ENCODE measurements at regions not wholly inside any gene's neighbourhood (a gene's known extent, or its start where the extent isn't known, plus 50 kb on each side); places are given as distances from the start of the nearest gene placed in this dataset.

GRCh38 chr5:5995819-5996218 lies 382.5 kb downstream of the MED10 start:
- DNase-seq, result no peak

DNA sequence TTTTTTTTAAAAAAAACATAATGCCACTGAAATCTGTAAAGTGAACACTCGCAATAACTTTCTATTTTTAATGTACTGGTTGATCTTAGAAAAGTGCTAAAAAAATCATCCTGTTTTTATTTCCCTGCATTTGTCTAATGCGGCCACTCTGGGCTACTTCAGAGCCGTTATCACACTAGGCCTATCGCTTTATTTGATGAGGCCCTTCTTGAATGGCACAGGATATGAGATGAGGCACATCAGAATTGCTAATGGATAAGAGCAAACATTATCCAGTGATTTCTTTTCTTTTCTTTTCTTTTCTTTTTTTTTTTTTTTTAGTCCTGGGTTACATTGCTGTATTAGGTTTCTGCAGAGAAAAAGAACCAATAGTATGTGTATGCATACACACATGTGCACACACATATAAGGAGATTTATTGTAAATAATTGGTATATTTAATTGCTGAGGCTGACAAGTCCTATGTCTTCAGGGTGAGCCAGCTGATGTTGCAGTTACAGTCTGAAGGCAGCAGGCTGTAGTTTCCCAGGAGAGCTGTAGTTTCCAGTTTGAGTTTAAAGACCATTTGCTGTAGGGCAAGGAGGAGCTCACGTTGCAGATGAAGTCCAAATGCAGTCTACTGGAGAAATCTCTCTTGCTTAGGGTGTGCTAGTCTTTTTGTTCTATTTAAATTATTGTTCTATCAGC lies 391.7 kb downstream of the MED10 start:
- DNase-seq, result no peak

- no peak for DNase-seq
These were observed 393.0 kb downstream of the MED10 start for GRCh38 chr5:5985332-5985731.

GRCh38 chr5:5983261-5983980 lies 394.9 kb downstream of the MED10 start:
- no peak for DNase-seq

DNA sequence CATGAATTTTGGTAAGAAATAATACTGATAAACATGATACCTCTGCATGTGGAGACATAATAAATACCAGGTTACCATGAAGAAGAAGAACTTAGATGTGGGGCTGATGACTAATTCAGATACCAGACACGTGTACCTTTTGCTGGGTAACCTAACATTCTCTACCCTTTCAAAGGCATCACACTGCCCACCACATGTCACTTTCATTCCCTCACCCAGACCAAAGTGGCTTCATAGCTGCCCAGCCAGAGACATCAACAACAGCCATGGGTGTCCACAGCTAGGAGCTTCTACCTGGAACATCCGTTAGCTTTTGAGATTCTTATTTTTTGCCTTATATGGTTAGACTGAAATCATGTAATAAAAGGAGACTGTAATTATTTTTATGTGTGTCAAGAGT lies 396.8 kb downstream of the MED10 start:
- no peak for DNase-seq

DNA sequence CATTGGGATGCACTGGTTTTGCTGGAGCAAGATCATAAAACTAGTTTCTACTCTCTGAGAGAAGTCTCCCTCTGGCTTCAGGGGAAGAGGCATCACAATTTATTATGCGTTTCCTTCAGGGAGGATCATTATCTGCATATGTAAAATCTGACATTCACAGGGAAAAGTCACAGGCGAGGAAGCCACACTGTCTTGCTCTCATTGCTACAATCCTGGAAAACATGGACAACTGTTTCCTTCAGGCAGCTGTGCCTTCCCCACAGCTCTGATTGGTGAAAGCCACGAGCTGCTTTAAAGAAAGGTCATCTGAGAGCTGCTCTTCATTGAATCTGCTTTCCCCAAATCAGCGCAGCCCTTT lies 397.8 kb downstream of the MED10 start:
- no peak for DNase-seq

GRCh38 chr5:5979761-5980537 lies 398.4 kb downstream of the MED10 start:
- no peak for DNase-seq

DNA sequence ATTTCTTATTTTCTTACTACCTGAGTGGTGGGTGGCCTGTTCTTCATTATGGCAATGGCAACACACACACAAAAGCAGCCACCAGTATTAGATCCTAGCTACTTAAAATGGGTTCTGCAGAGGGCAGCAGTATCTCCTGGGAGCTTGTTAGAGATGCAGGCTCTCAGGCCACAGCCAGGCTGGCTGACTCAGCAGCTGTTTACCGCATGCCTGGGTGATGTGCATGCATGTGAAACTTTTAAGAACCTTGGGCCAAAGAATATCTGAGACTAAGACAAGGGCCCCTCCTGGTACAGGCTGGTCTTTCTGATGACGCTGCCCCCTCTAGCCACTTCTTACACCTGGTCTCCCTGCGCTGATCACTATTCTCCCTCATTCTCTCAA lies 399.0 kb downstream of the MED10 start:
- DNase-seq, result no peak

DNA sequence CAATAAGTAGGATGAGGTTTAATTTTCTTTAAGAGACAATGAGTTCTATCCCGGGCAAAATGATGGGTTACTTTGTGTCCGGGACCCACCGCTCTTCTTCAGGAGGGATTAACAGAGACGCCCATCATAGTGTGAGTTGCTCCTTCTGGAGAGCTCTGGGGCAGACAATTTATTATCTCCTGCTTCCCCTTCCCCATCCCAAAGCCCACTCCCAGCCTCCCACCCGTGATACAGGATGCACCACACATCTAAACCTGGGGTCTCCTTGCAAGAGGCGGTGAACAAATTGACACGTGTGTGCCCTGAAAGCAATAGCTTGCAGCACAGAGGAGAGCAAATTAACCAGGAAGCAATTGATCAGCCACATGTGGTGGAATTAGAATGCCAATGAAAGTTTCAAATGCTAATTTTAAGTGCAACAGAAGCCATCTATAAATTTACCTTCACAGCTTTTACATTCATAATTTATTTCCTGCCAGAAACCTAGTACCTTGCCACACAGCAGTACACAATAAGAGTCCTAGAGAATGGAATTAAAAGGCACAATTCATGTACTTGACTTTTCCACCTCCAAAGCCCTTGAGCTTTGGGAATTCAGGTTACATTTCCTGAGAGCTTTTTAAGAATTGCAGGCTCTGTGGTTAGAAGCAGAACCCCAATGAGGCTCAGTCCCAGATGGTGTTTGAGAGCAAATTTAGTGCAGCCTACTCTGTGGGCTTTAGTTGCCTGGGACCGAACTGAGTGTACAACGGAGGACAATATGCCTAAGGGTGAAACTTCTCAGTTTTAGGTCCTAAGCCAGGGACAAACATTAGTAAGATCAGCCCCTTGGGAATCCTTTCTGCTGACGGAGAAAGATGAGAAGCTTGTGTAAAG lies 399.6 kb downstream of the MED10 start:
- DNase-seq, result no peak

- DNase-seq, result no peak
These were observed 407.1 kb downstream of the MED10 start for GRCh38 chr5:5971203-5971602.

GRCh38 chr5:5969942-5970483 lies 408.3 kb downstream of the MED10 start:
- DNase-seq, result no peak

- DNase-seq, result no peak
These were observed 409.4 kb downstream of the MED10 start for GRCh38 chr5:5968981-5969380.

DNA sequence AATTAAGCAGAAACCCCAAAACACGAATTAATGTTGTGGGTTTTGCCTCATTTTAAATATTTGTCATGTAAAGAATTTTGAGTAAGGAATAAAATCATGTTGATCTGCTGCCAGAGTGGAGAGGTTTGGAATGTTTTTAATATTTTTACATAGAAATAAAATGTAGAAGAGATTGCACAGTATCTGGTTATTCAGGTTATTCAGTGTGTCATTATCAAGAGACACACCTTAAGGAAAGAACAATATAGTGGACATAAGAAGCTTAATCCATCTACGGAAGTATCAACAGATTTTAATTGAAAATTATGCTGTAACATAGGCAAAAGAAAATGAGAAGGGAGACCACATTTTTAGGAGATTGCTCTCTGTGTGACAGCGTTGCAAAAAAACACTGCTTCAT lies 410.4 kb downstream of the MED10 start:
- DNase-seq, result no peak

- no peak for DNase-seq
These were observed 411.0 kb downstream of the MED10 start for GRCh38 chr5:5967373-5967772.

- no peak for DNase-seq
These were observed 413.2 kb downstream of the MED10 start for GRCh38 chr5:5965132-5965531.

DNA sequence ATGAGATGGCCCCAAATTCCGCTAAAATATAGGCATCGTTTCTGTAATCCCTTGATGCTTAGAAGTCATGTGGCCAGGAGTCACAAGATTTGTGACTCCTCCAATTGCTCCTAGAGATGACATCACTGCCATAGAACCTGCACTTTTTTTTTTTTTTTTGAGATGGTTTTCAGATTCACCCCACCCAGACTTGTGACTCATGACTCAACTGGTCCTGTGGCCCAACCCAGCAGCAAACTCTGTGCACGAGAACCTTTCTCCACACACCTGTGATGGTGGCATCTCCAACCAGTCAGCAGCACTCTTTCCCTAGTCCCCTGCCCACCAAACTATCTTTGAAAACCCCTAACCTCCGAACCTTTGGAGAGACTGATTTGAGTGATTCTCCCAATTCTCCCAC lies 414.0 kb downstream of the MED10 start:
- no peak for DNase-seq

GRCh38 chr5:5957737-5958136 lies 420.6 kb downstream of the MED10 start:
- no peak for DNase-seq

DNA sequence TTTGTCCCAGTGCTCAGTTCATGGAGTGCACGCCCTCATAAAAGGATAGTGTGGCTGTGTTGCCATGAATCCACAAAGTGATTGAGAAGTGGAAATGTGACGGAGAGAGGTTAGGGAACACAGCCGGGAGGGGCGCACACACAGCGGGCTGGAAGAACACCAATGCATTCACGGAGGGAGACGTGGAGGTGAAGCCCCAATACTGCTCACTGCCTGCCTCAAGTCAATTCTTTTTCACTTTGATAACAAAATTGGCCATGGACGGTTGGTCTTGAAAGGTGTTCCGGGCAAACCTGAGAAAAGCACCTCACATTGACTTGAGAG lies 424.1 kb downstream of the MED10 start:
- no peak for DNase-seq

- DNase-seq, result no peak
These were observed 424.6 kb downstream of the MED10 start for GRCh38 chr5:5953584-5954274.

DNA sequence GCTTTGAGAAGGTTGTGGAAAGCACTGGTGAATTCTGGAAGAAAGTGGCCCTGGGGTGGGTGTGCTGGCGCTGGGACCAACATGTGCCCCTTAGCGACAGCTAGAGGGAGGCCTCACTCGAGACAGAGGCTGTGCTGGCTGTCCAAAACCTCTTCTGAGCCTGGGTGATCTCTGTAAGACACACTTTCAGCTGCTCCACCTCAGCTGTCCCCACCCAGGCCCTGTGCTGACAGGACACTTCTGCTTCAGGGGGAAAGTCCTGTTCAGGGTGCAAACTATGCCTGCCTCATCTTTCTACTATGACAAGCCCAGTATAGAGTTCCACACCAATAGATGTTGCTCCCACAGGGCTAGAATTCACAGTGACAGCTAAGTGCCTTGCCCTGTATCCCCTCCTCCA lies 426.4 kb downstream of the MED10 start:
- DNase-seq, result no peak

- DNase-seq, result no peak
These were observed 427.7 kb downstream of the MED10 start for GRCh38 chr5:5950658-5951057.

GRCh38 chr5:5941486-5941885 lies 436.9 kb downstream of the MED10 start:
- no peak for DNase-seq
